GM12875 (cell line): ENCODE measurements at regions not wholly inside any gene's neighbourhood (a gene's known extent, or its start where the extent isn't known, plus 50 kb on each side); places are given as distances from the start of the nearest gene placed in this dataset.
"Not testable (repeated sequence)": the region's sequence is repeated elsewhere in the genome, so short reads cannot be mapped to it uniquely, and the experiment has no call there.

Experiments used
- H3K4me3 ChIP-seq: one replicate; pipeline ENCODE4 v1.5.1; 2011; ENCODE audit warnings: low read depth, low read length, control low read depth
- TF ChIP-seq, protein P1 (sequence below): IDR thresholded peaks from 2 replicates; pipeline ENCODE4 v1.5.1; 2011; ENCODE audit warnings: low read depth, mild to moderate bottlenecking, control low read depth, inconsistent platforms, low read length, moderate library complexity, borderline replicate concordance; ENCODE audit not compliant: insufficient read depth

DNA sequence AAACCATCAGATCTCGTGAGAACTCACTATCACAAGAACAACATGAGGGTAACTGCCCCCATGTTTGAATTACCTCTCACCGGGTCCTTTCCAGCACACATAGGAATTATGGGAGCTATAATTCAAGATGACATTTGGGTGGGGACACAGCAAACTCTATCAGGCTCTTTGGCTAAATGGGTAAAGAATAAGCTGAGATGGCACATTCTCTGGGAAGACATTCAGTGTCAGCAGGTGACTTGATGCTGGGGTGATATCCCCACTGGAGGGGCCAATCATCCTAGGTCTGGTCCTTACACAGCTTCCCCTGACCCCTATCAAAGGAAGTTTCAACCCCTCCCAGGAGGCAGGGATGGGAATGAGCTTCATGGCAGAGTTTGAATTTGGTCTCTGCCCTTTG lies 664.0 kb upstream of the EEF2KMT start:
- no peak overlapping the region for H3K4me3 ChIP-seq
- TF ChIP-seq, protein P1, sequence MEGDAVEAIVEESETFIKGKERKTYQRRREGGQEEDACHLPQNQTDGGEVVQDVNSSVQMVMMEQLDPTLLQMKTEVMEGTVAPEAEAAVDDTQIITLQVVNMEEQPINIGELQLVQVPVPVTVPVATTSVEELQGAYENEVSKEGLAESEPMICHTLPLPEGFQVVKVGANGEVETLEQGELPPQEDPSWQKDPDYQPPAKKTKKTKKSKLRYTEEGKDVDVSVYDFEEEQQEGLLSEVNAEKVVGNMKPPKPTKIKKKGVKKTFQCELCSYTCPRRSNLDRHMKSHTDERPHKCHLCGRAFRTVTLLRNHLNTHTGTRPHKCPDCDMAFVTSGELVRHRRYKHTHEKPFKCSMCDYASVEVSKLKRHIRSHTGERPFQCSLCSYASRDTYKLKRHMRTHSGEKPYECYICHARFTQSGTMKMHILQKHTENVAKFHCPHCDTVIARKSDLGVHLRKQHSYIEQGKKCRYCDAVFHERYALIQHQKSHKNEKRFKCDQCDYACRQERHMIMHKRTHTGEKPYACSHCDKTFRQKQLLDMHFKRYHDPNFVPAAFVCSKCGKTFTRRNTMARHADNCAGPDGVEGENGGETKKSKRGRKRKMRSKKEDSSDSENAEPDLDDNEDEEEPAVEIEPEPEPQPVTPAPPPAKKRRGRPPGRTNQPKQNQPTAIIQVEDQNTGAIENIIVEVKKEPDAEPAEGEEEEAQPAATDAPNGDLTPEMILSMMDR = no peak

DNA sequence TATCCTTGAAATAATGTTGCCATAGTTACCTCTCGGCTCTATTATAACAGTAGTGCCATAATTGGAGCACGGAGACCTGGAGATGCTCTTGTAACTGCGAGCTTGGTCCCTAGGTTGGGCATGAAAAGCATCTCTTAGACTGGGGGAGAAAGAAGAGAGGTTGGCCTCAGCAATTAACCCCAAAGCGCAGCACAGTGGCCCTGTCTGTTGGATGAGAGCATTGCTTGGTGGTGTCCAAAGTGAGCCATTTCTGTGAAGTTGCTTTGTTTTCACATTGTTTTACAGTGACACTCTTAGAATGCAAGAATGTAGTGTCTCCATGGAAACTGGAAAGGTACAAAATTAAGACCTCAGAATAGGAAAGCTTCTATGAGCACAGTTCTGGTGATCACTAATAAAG lies 660.7 kb upstream of the EEF2KMT start:
- TF ChIP-seq, protein P1 = no peak
- H3K4me3 ChIP-seq = no peak overlapping the region

DNA sequence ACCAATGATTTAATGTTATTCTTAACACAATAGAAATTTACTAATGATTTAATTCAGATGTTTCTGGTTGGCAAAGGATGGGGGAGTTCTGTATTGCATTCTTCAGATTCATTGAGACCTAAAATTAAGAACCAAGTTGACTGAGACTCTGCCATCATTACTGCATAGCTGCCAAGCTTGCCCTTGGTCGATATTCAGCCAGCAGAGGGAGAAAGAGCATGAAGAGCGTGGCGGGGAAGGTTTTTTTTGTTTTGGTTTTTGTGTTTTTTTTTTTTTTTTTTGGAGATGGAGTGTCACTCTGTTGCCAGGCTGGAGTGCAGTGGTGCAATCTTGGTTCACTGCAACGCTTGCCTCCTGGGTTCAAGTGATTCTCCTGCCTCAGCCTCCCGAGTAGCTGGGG lies 659.4 kb upstream of the EEF2KMT start:
- no peak overlapping the region for H3K4me3 ChIP-seq
- TF ChIP-seq, protein P1 = no peak

DNA sequence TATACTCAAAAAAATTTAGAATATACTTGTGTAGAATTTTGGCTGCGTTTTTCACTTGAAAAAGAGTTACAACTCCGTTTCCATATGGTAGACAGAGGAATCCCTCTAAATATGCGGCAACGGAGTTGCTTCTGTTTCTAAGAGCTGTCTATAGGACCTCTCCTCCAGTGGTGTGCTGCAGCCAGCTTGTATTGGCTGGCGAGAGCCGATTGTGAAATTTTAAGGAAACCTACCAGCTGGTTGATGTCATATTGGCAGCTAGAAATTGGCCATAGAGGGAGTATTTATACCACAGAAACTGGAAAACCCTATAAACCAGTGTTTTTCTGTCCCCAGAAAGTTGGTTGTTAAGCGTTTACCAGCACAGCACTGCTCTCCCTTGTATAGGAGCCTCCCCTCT lies 655.8 kb upstream of the EEF2KMT start:
- no peak overlapping the region for H3K4me3 ChIP-seq
- TF ChIP-seq, protein P1 = no peak

DNA sequence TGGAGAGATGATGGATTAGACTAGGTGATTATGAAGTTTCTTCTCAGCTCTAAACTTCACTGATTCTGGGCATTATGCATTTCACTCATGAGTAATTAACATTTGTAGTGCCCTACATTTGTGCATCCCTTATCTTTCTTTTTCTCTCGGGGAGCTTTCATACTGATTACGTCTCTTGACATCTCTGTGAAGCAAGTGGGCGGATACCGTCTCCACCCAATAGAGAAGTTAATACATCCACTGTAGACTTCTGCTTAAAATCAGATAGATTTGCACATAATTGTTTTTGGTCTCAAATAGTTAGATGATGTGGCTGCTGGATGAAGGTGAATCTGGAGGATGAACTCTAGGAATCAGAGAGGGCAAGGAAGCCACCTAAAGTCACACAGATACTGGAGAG lies 653.6 kb upstream of the EEF2KMT start:
- H3K4me3 ChIP-seq = no peak overlapping the region
- TF ChIP-seq, protein P1 = no peak

DNA sequence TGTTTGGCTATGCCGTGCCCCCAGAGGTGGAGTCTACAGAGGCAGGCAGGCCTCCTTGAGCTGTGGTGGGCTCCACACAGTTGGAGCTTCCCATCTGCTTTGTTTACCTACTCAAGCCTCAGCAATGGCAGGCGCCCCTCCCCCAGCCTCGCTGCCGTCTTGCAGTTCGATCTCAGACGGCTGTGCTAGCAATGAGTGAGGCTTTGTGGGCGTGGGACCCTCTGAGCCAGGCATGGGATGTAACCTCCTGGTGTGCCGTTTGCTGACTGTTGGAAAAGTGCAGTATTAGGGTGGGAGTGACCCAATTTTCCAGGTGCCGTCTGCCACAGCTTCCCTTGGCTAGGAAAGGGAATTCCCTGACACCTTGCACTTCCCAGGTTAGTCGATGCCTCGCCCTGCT lies 652.8 kb upstream of the EEF2KMT start:
- not testable (repeated sequence) for H3K4me3 ChIP-seq

DNA sequence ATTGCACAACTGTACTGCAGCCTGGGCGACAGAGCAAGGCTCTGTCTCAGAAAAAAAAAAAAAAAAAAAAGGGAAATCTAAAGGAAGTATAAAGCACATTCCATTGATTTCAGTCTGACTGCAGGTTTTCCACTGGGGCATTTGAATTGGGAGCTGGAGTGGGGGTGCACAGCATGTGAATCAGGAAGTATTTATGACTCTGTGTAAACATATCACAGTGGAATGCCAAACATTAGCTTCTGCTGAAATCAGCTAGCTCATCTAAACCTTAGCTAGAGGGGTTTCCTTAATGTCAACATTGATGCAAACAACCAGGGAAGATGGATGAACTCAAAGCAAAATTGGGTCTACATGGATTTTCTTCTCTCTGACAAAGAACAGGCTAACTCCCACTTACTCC lies 641.0 kb upstream of the EEF2KMT start:
- TF ChIP-seq, protein P1 = no peak
- no peak overlapping the region for H3K4me3 ChIP-seq

DNA sequence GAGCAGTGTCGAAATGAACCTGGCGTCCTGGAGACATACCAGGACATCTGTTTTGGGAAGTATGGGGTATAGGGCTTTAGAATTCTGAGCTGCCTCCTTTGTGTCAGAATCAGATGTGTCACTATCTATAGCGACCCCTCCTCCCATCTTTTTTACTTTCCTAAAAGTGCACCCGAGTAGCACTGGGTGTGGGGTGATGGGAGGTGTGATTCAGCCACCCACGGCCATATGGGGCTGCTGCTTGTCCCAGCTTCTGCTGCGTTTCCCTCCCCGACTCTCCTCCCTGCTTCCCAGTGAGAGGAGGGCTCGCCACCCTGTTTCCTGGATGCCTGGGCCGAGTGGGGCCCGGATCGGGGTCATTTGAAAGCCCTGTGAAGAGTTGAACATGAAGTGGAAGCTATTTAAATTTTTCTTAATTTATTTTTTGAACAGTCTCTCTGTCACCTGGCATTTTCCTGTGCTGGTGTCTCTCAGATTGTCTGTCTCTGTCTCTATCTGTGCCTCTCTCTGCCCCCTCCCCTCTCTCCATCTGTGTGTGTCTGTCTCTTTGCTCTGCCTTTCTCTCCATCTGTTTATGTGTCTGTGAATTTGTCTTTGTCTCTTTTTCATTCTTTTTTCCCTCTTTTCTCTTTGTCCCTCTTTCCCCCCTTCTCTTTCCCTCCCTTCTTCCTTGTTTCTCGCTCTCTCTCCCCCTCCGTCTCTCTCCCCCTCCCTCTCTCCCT lies 638.8 kb upstream of the EEF2KMT start:
- H3K4me3 ChIP-seq = no peak overlapping the region
- TF ChIP-seq, protein P1 = no peak
